ENCODE measurements at regions not wholly inside any gene's neighbourhood (a gene's known extent, or its start where the extent isn't known, plus 50 kb on each side); places are given as distances from the start of the nearest gene placed in this dataset.

- no peak for TF ChIP-seq CTCF (conservative IDR thresholded peaks at IDR 0.05)
- Mint-ChIP-seq H3K27me3 (ENCODE audit: low read depth) (peaks cover 2% of the 10 kb centered on the region), H3K9me3 (peaks cover under 1% of the 10 kb centered on the region), H3K27ac (ENCODE audit: unreplicated experiment) (no peak overlapping the region), H3K4me3 (no peak overlapping the region), H3K4me1 (no peaks in the 10 kb centered on the region), H3K36me3 (ENCODE audit: low read depth) (no peaks in the 10 kb centered on the region)
- DNase-seq (ENCODE audit: low read depth, low spot score) = no peak
Observed at GRCh38 chr6:115830895-115831294, 229.8 kb downstream of the FRK start.

- Mint-ChIP-seq H3K36me3 (ENCODE audit: low read depth) (no peaks in the 10 kb centered on the region), H3K9me3 (peaks cover 6% of the 10 kb centered on the region), H3K27ac (ENCODE audit: unreplicated experiment) (no peak overlapping the region), H3K27me3 (ENCODE audit: low read depth) (no peaks in the 10 kb centered on the region), H3K4me1 (no peaks in the 10 kb centered on the region), H3K4me3 (no peak overlapping the region)
- TF ChIP-seq CTCF (conservative IDR thresholded peaks at IDR 0.05) = no peak
- no peak for DNase-seq (ENCODE audit: low read depth, low spot score)
Observed at GRCh38 chr6:115821798-115822197, 238.9 kb downstream of the FRK start.

GRCh38 chr6:115819506-115819905 is 241.2 kb downstream of the FRK start:
- no peak for DNase-seq (ENCODE audit: low read depth, low spot score)
- Mint-ChIP-seq H3K27ac (ENCODE audit: unreplicated experiment) (no peak overlapping the region), H3K36me3 (ENCODE audit: low read depth) (no peaks in the 10 kb centered on the region), H3K27me3 (ENCODE audit: low read depth) (no peaks in the 10 kb centered on the region), H3K4me1 (no peaks in the 10 kb centered on the region), H3K4me3 (no peak overlapping the region), H3K9me3 (peaks cover 6% of the 10 kb centered on the region)
- no peak for TF ChIP-seq CTCF (conservative IDR thresholded peaks at IDR 0.05)

GRCh38 chr6:115817161-115817560 is 243.5 kb downstream of the FRK start:
- TF ChIP-seq CTCF (conservative IDR thresholded peaks at IDR 0.05) = no peak
- Mint-ChIP-seq H3K4me1 (no peaks in the 10 kb centered on the region), H3K36me3 (ENCODE audit: low read depth) (no peaks in the 10 kb centered on the region), H3K9me3 (peaks cover 6% of the 10 kb centered on the region), H3K27me3 (ENCODE audit: low read depth) (no peaks in the 10 kb centered on the region), H3K27ac (ENCODE audit: unreplicated experiment) (no peak overlapping the region), H3K4me3 (no peak overlapping the region)
- DNase-seq (ENCODE audit: low read depth, low spot score) = no peak

- Mint-ChIP-seq H3K4me1 (no peaks in the 10 kb centered on the region), H3K9me3 (peaks cover 6% of the 10 kb centered on the region), H3K27ac (ENCODE audit: unreplicated experiment) (no peak overlapping the region), H3K36me3 (ENCODE audit: low read depth) (no peaks in the 10 kb centered on the region), H3K27me3 (ENCODE audit: low read depth) (no peaks in the 10 kb centered on the region), H3K4me3 (no peak overlapping the region)
- TF ChIP-seq CTCF (conservative IDR thresholded peaks at IDR 0.05) = no peak
- no peak for DNase-seq (ENCODE audit: low read depth, low spot score)
Observed at GRCh38 chr6:115814907-115815306, 245.8 kb downstream of the FRK start.

- Mint-ChIP-seq H3K4me3 (no peak overlapping the region), H3K36me3 (ENCODE audit: low read depth) (no peaks in the 10 kb centered on the region), H3K27ac (ENCODE audit: unreplicated experiment) (no peak overlapping the region), H3K9me3 (no peaks in the 10 kb centered on the region), H3K4me1 (no peaks in the 10 kb centered on the region), H3K27me3 (ENCODE audit: low read depth) (no peaks in the 10 kb centered on the region)
- DNase-seq (ENCODE audit: low read depth, low spot score) = no peak
- no peak for TF ChIP-seq CTCF (conservative IDR thresholded peaks at IDR 0.05)
Observed at GRCh38 chr6:115811541-115811940, 249.2 kb downstream of the FRK start.

Data from neural crest cell (in vitro differentiated cells).